SK-N-SH (cell line): ENCODE measurements at regions not wholly inside any gene's neighbourhood (a gene's known extent, or its start where the extent isn't known, plus 50 kb on each side); places are given as distances from the start of the nearest gene placed in this dataset.

ENCODE experiments used
- CTCF ChIA-PET: fragments of 300-600, 350-600 bp; formaldehyde crosslinking; extraction: SDS; loops from one replicate; lab custom pipeline; 2021; lab: Yijun Ruan, JAX
- POLR2A ChIA-PET: fragments of 350-600 bp; sonication (Branson Sonifier 250); formaldehyde crosslinking; extraction: SDS; loops from one replicate; lab custom pipeline; 2020; ENCODE audit warnings: antibody characterized with exemption, inconsistent platforms; lab: Yijun Ruan, JAX
- DNase-seq: peaks from one replicate; pipeline ENCODE4 v3.0.0; 2012
- H2AFZ ChIP-seq: fragments of 200-600 bp; sonication (generic); 2 replicates; pipeline ENCODE4 v1.8.1; 2016; ENCODE audit warnings: antibody characterized with exemption, mild to moderate bottlenecking, low read depth
- H3F3A ChIP-seq: fragments of 200-600 bp; sonication (generic); replicated peaks from 2 replicates; pipeline ENCODE3; 2016; ENCODE audit warnings: antibody characterized with exemption, mild to moderate bottlenecking; ENCODE audit not compliant: insufficient read depth
- H3K27ac ChIP-seq, 2 experiments: fragments of 200-500 bp in 1 of 2; fragments of 200-600 bp in 1 of 2; sonication (Bioruptor generic) in 1 of 2; sonication (generic), shearing (Covaris generic) in 1 of 2; 2 replicates each; pipeline versions ENCODE4 v1.5.1 to v1.6.1; 2014 to 2016; ENCODE audit warnings: low read depth in 2 of 2, inconsistent platforms in 1 of 2, low read length in 1 of 2, mild to moderate bottlenecking in 1 of 2, mixed read lengths in 1 of 2
- H3K27me3 ChIP-seq: fragments of 200-600 bp; sonication (generic), shearing (Covaris generic); 2 replicates; pipeline ENCODE4 v1.6.1; 2016; ENCODE audit warnings: mixed run types; ENCODE audit not compliant: insufficient read depth
- H3K36me3 ChIP-seq, 2 experiments: fragments of 200-500 bp in 1 of 2; fragments of 200-600 bp in 1 of 2; sonication (Bioruptor generic) in 1 of 2; sonication (generic) in 1 of 2; replicated peaks in 1 of 2; 2 replicates each; pipeline versions ENCODE3 to v1.5.1; 2014 to 2016; ENCODE audit warnings: low read length in 1 of 2, mild to moderate bottlenecking in 1 of 2; ENCODE audit not compliant: insufficient read depth in 2 of 2, control insufficient read depth in 1 of 2
- H3K4me1 ChIP-seq, 2 experiments: fragments of 200-500 bp in 1 of 2; fragments of 200-600 bp in 1 of 2; sonication (Bioruptor generic) in 1 of 2; sonication (generic), shearing (Covaris generic) in 1 of 2; 2 replicates each; pipeline versions ENCODE4 v1.5.1 to v1.6.1; 2014 to 2016; ENCODE audit warnings: low read depth in 1 of 2, low read length in 1 of 2, mixed run types in 1 of 2; ENCODE audit not compliant: insufficient read depth in 2 of 2, control insufficient read depth in 1 of 2
- H3K4me2 ChIP-seq: fragments of 200-600 bp; sonication (generic), shearing (Covaris generic); 2 replicates; pipeline ENCODE4 v1.6.1; 2017; ENCODE audit warnings: mixed run types
- H3K4me3 ChIP-seq, 2 experiments: fragments of 200-500 bp in 1 of 2; fragments of 200-600 bp in 1 of 2; sonication (Bioruptor generic) in 1 of 2; sonication (generic), shearing (Covaris generic) in 1 of 2; 2 replicates each; pipeline versions ENCODE4 v1.5.1 to v1.8.1; 2014 to 2016; ENCODE audit warnings: low read depth in 2 of 2, inconsistent platforms in 1 of 2, low read length in 1 of 2, mild to moderate bottlenecking in 1 of 2, mixed read lengths in 1 of 2, moderate library complexity in 1 of 2
- H3K79me2 ChIP-seq: fragments of 200-600 bp; sonication (generic); 2 replicates; pipeline ENCODE4 v1.8.1; 2017; ENCODE audit warnings: mild to moderate bottlenecking; ENCODE audit not compliant: insufficient read depth
- H3K9ac ChIP-seq: fragments of 200-600 bp; sonication (generic); 2 replicates; pipeline ENCODE4 v1.6.1; 2017; ENCODE audit warnings: mixed run types
- H3K9me2 ChIP-seq: fragments of 200-600 bp; sonication (generic); 2 replicates; pipeline ENCODE4 v1.6.1; 2017; ENCODE audit warnings: mixed run types
- H3K9me3 ChIP-seq: fragments of 200-600 bp; sonication (generic); 2 replicates; pipeline ENCODE4 v1.6.1; 2017; ENCODE audit warnings: mixed run types, mild to moderate bottlenecking, moderate library complexity
- H4K20me1 ChIP-seq: fragments of 200-600 bp; sonication (generic); 2 replicates; pipeline ENCODE4 v1.6.1; 2017; ENCODE audit warnings: mild to moderate bottlenecking, mixed run types; ENCODE audit not compliant: insufficient read depth
- CHD2 ChIP-seq: fragments of 150-350 bp; IDR thresholded peaks from 2 replicates; pipeline ENCODE4 v1.6.1; 2018; ENCODE audit warnings: low read length; ENCODE audit not compliant: partially characterized antibody
- ELF1 ChIP-seq: IDR thresholded peaks from 2 replicates; pipeline ENCODE4 v1.4.0; 2012
- EP300 ChIP-seq, 2 experiments: IDR thresholded peaks; 2 replicates each; pipeline versions ENCODE4 v1.4.0 to v1.6.1; 2012; ENCODE audit warnings: borderline replicate concordance in 1 of 2, low read depth in 1 of 2, low read length in 1 of 2
- EZH2phosphoT487 ChIP-seq: fragments of 200-600 bp; sonication (generic); IDR thresholded peaks from 2 replicates; pipeline ENCODE4 v1.6.1; 2017; ENCODE audit warnings: low read depth, mixed run types, mild to moderate bottlenecking, antibody characterized with exemption, moderate library complexity, borderline replicate concordance
- FOSL2 ChIP-seq: IDR thresholded peaks from 2 replicates; pipeline ENCODE4 v1.4.0; 2012; ENCODE audit warnings: low read depth, mild to moderate bottlenecking, moderate library complexity, borderline replicate concordance
- FOXJ3 ChIP-seq: sonication (generic); formaldehyde crosslinking; IDR thresholded peaks from 2 replicates; pipeline ENCODE4 v1.5.1; 2020; ENCODE audit warnings: mild to moderate bottlenecking, missing genetic modification reagents
- FOXM1 ChIP-seq: IDR thresholded peaks from 2 replicates; pipeline ENCODE4 v1.4.0; 2012; ENCODE audit warnings: low read depth, mild to moderate bottlenecking
- GABPA ChIP-seq: IDR thresholded peaks from 2 replicates; pipeline ENCODE4 v1.4.0; 2012; ENCODE audit warnings: low read depth, mild to moderate bottlenecking
- JUND ChIP-seq: IDR thresholded peaks from 2 replicates; pipeline ENCODE4 v1.4.0; 2012
- MAX ChIP-seq: IDR thresholded peaks from 2 replicates; pipeline ENCODE4 v1.4.0; 2012; ENCODE audit warnings: low read depth
- POLR2AphosphoS5 ChIP-seq: IDR thresholded peaks from 2 replicates; pipeline ENCODE4 v1.6.1; 2012; ENCODE audit warnings: low read depth, low read length
- REST ChIP-seq: IDR thresholded peaks from 2 replicates; pipeline ENCODE4 v1.6.1; 2012; ENCODE audit warnings: mild to moderate bottlenecking, low read depth, low read length, moderate library complexity
- RFX5 ChIP-seq: IDR thresholded peaks from 2 replicates; pipeline ENCODE4 v1.6.1; 2012; ENCODE audit warnings: mild to moderate bottlenecking, improper control_type of control experiment, low read length
- TAF1 ChIP-seq: IDR thresholded peaks from 2 replicates; pipeline ENCODE4 v1.6.1; 2012; ENCODE audit warnings: low read depth, mild to moderate bottlenecking, low read length, moderate library complexity, borderline replicate concordance
- TEAD4 ChIP-seq: IDR thresholded peaks from 2 replicates; pipeline ENCODE4 v1.4.0; 2012; ENCODE audit warnings: mild to moderate bottlenecking, borderline replicate concordance; ENCODE audit not compliant: insufficient read depth
- YY1 ChIP-seq: IDR thresholded peaks from 2 replicates; pipeline ENCODE4 v1.4.0; 2012; ENCODE audit warnings: low read depth, mild to moderate bottlenecking
- WGBS: methylation state at CpG from one replicate; pipeline ENCODE4 v1.1.6; 2017; ENCODE audit warnings: low lambda C conversion rate; 5-methylcytosine and 5-hydroxymethylcytosine counted together
- TF ChIP-seq, protein P1 (sequence below): fragments of 150-350 bp; IDR thresholded peaks from 2 replicates; pipeline ENCODE4 v1.6.1; 2017; ENCODE audit warnings: antibody characterized with exemption, low read length, low read depth, borderline replicate concordance
- TF ChIP-seq, protein P2 (sequence below): fragments of 200-600 bp; sonication (generic); IDR thresholded peaks from 2 replicates; pipeline ENCODE4 v1.6.1; 2017; ENCODE audit warnings: antibody characterized with exemption, mild to moderate bottlenecking, moderate library complexity

DNA sequence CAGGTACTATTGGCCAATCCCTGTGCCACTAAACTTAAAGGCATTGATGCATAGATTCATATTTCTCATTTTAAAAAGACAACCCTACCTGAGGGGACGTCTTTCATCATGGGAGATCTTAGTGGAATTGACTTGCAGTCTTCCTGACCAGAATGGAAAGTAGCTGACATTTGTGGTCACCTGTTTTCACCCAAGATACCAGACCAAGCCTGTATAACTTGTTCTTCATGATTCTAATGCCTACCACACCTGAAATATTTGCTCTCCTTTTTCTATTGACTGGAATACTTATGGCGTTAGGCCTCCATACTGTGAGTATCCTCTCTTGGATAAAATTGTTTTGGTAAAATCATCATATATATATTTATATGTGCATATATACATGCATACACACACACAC is 54.7 kb upstream of the XCR1 start:
- no peaks in the 10 kb centered on the region for H3F3A ChIP-seq
- ChIA-PET POLR2A (no interaction called here), CTCF (interaction anchor here (1.6 to 8.9 kb wide), 5 partner anchors 9 to 320 kb away, joined by 5 to 280 read pairs (median 13); partner anchors contain the start of gene CXCR6)
- no peak for TF ChIP-seq EP300 (IDR thresholded peaks at IDR 0.05; ENCODE audit: borderline replicate concordance in 1 of 2, low read depth in 1 of 2, low read length in 1 of 2)
- no peak for TF ChIP-seq POLR2AphosphoS5
- TF ChIP-seq FOSL2: no peak
- no peak for TF ChIP-seq RFX5
- TF ChIP-seq MAX: no peak
- TF ChIP-seq EZH2phosphoT487: no peak
- TF ChIP-seq, protein P1, sequence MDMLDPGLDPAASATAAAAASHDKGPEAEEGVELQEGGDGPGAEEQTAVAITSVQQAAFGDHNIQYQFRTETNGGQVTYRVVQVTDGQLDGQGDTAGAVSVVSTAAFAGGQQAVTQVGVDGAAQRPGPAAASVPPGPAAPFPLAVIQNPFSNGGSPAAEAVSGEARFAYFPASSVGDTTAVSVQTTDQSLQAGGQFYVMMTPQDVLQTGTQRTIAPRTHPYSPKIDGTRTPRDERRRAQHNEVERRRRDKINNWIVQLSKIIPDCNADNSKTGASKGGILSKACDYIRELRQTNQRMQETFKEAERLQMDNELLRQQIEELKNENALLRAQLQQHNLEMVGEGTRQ: no peak
- TF ChIP-seq GABPA: no peak
- no peak for TF ChIP-seq TEAD4
- no peak for TF ChIP-seq JUND
- TF ChIP-seq TAF1: no peak
- no peak for TF ChIP-seq REST
- TF ChIP-seq FOXM1: no peak
- no peak for TF ChIP-seq YY1
- no peak for TF ChIP-seq FOXJ3 (CRISPR knock-in tag)
- TF ChIP-seq, protein P2, sequence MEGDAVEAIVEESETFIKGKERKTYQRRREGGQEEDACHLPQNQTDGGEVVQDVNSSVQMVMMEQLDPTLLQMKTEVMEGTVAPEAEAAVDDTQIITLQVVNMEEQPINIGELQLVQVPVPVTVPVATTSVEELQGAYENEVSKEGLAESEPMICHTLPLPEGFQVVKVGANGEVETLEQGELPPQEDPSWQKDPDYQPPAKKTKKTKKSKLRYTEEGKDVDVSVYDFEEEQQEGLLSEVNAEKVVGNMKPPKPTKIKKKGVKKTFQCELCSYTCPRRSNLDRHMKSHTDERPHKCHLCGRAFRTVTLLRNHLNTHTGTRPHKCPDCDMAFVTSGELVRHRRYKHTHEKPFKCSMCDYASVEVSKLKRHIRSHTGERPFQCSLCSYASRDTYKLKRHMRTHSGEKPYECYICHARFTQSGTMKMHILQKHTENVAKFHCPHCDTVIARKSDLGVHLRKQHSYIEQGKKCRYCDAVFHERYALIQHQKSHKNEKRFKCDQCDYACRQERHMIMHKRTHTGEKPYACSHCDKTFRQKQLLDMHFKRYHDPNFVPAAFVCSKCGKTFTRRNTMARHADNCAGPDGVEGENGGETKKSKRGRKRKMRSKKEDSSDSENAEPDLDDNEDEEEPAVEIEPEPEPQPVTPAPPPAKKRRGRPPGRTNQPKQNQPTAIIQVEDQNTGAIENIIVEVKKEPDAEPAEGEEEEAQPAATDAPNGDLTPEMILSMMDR: no peak
- no peak for TF ChIP-seq CHD2
- no peak for TF ChIP-seq ELF1
- no peak overlapping the region for H3K4me3 ChIP-seq
- H4K20me1 ChIP-seq: no peaks in the 10 kb centered on the region
- H3K27me3 ChIP-seq: 0 out of 2 replicates have a peak, but pooled peaks cover 5% of the 10 kb centered on the region
- no peak overlapping the region for H3K4me2 ChIP-seq
- DNase-seq: no peak
- 35% methylated on average over 2 of the region's 2 CpGs for WGBS
- no peak overlapping the region for H3K9ac ChIP-seq
- no peaks in the 10 kb centered on the region for H3K79me2 ChIP-seq
- no peak overlapping the region for H2AFZ ChIP-seq
- no peak overlapping the region for H3K27ac ChIP-seq
- H3K36me3 ChIP-seq: no peaks in the 10 kb centered on the region
- no peaks in the 10 kb centered on the region for H3K9me2 ChIP-seq
- H3K4me1 ChIP-seq: no peaks in the 10 kb centered on the region
- no peaks in the 10 kb centered on the region for H3K9me3 ChIP-seq
